ENCODE measurements at regions not wholly inside any gene's neighbourhood (a gene's known extent, or its start where the extent isn't known, plus 50 kb on each side); places are given as distances from the start of the nearest gene placed in this dataset.

DNA sequence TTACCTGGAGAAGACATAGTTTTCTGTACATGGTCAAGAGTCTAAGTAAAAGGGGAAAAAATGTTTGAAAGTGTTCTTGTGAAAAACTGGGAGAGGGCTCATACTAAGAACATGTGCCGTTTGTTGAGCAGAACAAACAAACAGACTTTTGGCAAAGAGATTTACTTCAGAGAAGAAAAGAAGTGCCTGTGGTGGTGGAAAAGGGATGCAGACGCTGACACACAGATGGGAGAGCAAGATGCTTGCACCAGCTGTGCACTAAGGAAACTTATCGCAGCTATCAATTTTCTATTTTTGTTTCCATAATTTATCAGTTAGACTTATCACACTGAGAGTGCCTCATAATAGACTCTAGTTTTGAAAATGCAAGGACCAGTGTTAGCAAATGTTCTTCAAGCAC, 259.6 kb upstream of the PDZRN3 start:
- no peaks in the 10 kb centered on the region for H3K36me3 Mint-ChIP-seq (ENCODE audit: unreplicated experiment)
- H3K4me3 Mint-ChIP-seq (ENCODE audit: unreplicated experiment) = no peak overlapping the region
- H3K27me3 Mint-ChIP-seq (ENCODE audit: unreplicated experiment) = no peaks in the 10 kb centered on the region
- no peak overlapping the region for H3K27ac Mint-ChIP-seq (ENCODE audit: unreplicated experiment)
- H3K4me1 Mint-ChIP-seq (ENCODE audit: low read depth, unreplicated experiment) = peaks cover 6% of the 10 kb centered on the region
- TF ChIP-seq, protein P1, sequence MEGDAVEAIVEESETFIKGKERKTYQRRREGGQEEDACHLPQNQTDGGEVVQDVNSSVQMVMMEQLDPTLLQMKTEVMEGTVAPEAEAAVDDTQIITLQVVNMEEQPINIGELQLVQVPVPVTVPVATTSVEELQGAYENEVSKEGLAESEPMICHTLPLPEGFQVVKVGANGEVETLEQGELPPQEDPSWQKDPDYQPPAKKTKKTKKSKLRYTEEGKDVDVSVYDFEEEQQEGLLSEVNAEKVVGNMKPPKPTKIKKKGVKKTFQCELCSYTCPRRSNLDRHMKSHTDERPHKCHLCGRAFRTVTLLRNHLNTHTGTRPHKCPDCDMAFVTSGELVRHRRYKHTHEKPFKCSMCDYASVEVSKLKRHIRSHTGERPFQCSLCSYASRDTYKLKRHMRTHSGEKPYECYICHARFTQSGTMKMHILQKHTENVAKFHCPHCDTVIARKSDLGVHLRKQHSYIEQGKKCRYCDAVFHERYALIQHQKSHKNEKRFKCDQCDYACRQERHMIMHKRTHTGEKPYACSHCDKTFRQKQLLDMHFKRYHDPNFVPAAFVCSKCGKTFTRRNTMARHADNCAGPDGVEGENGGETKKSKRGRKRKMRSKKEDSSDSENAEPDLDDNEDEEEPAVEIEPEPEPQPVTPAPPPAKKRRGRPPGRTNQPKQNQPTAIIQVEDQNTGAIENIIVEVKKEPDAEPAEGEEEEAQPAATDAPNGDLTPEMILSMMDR (IDR thresholded peaks at IDR 0.05; ENCODE audit: partially characterized antibody, unreplicated experiment) = no peak
- DNase-seq = no peak
- H3K9me3 Mint-ChIP-seq (ENCODE audit: unreplicated experiment) = no peaks in the 10 kb centered on the region

DNA sequence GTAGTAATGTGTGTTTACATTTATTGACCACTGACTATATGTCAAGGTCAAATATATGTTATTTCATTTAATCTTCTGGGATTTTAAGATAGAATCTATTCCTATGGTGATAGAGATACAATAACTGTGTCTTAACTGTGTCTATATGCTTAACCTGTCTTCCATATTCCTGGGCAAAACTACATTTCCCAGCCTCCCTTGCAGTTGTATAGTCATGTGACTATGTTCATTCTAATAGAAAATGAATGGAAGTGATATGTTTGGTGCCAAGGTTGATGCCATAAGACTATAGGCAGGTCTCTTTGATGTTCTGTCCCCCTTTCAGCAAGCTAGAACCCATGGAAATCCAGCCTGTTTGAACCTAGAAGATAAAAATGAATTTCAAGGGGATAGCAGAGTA, 258.8 kb upstream of the PDZRN3 start:
- H3K9me3 Mint-ChIP-seq (ENCODE audit: unreplicated experiment) = no peaks in the 10 kb centered on the region
- no peak overlapping the region for H3K4me3 Mint-ChIP-seq (ENCODE audit: unreplicated experiment)
- TF ChIP-seq, protein P1 (IDR thresholded peaks at IDR 0.05; ENCODE audit: partially characterized antibody, unreplicated experiment) = no peak
- peaks cover 6% of the 10 kb centered on the region for H3K4me1 Mint-ChIP-seq (ENCODE audit: low read depth, unreplicated experiment)
- no peak overlapping the region for H3K27ac Mint-ChIP-seq (ENCODE audit: unreplicated experiment)
- H3K27me3 Mint-ChIP-seq (ENCODE audit: unreplicated experiment) = no peaks in the 10 kb centered on the region
- DNase-seq = no peak
- no peaks in the 10 kb centered on the region for H3K36me3 Mint-ChIP-seq (ENCODE audit: unreplicated experiment)

DNA sequence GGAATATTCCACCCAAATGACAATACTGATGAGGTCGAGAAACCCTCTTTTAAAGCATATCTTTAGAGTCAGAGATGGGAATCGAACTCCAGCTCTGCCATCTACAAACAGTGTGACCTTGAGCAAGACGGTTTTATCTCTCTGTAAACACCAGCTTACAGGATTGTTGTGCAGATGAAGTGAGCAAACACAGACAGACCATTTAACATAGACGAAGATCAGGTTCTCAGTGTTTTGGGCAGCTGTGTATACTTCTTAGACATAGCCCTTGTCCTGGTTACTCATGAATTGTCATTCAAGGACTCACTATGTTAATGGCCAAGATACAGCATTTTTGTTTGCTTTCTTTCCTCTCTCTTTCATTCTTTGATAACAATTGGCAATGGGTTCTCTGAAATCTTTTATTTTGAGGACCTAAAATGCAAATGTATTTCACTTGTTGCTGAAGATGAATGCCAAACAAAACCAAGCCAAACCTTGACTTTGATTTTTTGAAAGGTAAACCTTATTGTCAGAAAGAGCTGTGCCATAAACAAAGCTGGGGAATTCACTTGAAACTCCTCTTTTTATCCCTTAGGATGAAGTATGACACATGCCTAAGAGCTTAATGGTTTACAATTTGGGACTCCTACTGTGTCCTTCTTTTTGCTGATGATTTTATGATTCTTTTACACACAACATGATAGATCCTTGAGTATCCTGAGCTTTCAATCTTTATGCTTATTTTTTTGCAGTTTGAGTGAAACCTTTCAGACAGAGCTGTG, 250.0 kb upstream of the PDZRN3 start:
- DNase-seq = no peak

DNA sequence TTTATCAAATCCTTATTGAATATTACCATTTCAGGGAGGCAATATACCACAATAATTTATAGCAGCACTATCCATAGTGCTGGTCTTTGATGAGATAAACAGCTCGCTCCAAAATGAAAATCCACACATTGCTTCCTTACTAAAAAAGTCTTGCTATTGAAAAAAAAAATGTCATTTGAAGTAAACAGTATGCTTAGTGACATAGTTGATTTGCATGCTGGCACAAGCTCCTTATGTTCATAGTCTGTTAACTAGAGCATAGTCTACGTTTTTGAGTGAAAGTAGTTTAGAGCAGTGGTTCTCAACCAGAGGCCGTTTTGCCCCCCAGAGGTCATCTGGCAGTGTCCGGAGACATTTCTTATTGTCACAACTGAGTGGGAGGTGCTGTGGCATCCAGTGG, 249.4 kb upstream of the PDZRN3 start:
- DNase-seq = no peak
- no peaks in the 10 kb centered on the region for H3K27me3 Mint-ChIP-seq (ENCODE audit: unreplicated experiment)
- no peak overlapping the region for H3K4me3 Mint-ChIP-seq (ENCODE audit: unreplicated experiment)
- TF ChIP-seq, protein P1 (IDR thresholded peaks at IDR 0.05; ENCODE audit: partially characterized antibody, unreplicated experiment) = no peak
- no peak overlapping the region for H3K27ac Mint-ChIP-seq (ENCODE audit: unreplicated experiment)
- H3K9me3 Mint-ChIP-seq (ENCODE audit: unreplicated experiment) = no peaks in the 10 kb centered on the region
- H3K36me3 Mint-ChIP-seq (ENCODE audit: unreplicated experiment) = peaks cover 6% of the 10 kb centered on the region
- H3K4me1 Mint-ChIP-seq (ENCODE audit: low read depth, unreplicated experiment) = no peaks in the 10 kb centered on the region

More for the DNA sequence above, 250.0 kb upstream of the PDZRN3 start:
- H3K27me3 Mint-ChIP-seq (ENCODE audit: unreplicated experiment) = no peaks in the 10 kb centered on the region
- H3K4me1 Mint-ChIP-seq (ENCODE audit: low read depth, unreplicated experiment) = no peaks in the 10 kb centered on the region
- H3K4me3 Mint-ChIP-seq (ENCODE audit: unreplicated experiment) = no peak overlapping the region
- TF ChIP-seq, protein P1 (IDR thresholded peaks at IDR 0.05; ENCODE audit: partially characterized antibody, unreplicated experiment) = no peak
- peaks cover 6% of the 10 kb centered on the region for H3K36me3 Mint-ChIP-seq (ENCODE audit: unreplicated experiment)
- no peaks in the 10 kb centered on the region for H3K9me3 Mint-ChIP-seq (ENCODE audit: unreplicated experiment)
- no peak overlapping the region for H3K27ac Mint-ChIP-seq (ENCODE audit: unreplicated experiment)

DNA sequence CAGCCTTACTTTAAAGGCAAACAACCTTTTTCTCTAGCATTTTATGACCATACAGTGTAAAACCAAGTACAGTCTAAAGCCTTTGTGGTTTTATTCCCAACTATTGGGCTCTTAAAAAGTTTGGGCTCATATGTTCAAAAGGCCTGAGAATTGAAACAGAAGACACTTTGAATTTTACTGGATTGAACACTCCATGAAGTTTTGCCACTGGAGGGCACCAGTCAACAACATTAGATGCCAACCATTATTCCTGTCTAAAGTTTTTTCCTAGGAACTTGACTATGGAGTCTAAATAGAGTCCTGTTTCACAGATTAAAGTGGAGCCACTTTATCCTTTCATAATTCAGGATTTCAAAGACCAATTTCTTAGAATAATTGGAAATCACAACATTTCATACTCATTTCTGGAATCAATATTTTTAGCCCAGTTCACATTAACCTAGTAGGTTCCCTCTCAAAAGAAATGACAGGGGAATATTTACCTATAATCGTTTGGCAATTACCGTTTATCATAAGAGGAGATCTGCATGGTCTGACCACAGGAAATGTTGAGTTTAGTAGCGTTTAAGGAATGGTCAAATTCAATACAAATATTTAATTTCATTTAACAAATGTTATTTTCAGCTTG, 244.1 kb upstream of the PDZRN3 start:
- DNase-seq = peak; percentile 28
- Mint-ChIP-seq H3K27ac (ENCODE audit: unreplicated experiment) (no peak overlapping the region), H3K27me3 (ENCODE audit: unreplicated experiment) (no peaks in the 10 kb centered on the region), H3K9me3 (ENCODE audit: unreplicated experiment) (peaks cover 1% of the 10 kb centered on the region), H3K36me3 (ENCODE audit: unreplicated experiment) (no peaks in the 10 kb centered on the region), H3K4me3 (ENCODE audit: unreplicated experiment) (no peak overlapping the region), H3K4me1 (ENCODE audit: low read depth, unreplicated experiment) (no peaks in the 10 kb centered on the region)
- TF ChIP-seq, protein P1 (IDR thresholded peaks at IDR 0.05; ENCODE audit: partially characterized antibody, unreplicated experiment) = peak; percentile 61
